ENCODE measurements at regions not wholly inside any gene's neighbourhood (a gene's known extent, or its start where the extent isn't known, plus 50 kb on each side); places are given as distances from the start of the nearest gene placed in this dataset.

DNA sequence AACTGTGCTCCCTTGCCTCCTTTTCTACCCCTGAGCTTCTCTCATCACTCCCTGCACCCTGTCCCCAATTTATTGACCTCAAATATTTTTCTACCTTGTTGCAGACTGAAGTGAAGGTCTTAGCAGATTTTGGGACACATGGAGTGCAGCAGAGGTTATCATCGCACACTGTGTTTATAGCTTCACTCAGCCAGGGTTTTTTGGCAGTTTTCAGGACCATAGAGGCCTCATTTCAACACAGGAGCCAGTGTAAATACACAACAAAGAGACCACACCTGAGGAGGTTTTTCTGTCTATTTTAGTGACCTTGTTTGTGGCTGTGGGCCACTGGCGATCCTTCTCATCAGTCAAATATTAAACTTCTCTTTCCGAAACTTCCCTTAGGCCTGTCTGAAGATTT lies 457.1 kb downstream of the SPRY1 start:
- TF ChIP-seq CTCF (IDR thresholded peaks at IDR 0.05; ENCODE audit: low read length) (no peak), EZH2 (optimal IDR thresholded peaks at IDR 0.05; ENCODE audit: low read depth, low read length) (no peak), EZH2phosphoT487 (IDR thresholded peaks at IDR 0.05; ENCODE audit: low read length) (no peak)
- no peak for DNase-seq
- H3F3A ChIP-seq (ENCODE audit: insufficient read depth, low read length), result no peaks in the 10 kb centered on the region
- no peak overlapping the region for H3K4me3 ChIP-seq (ENCODE audit: low read length)
- H3K4me2 ChIP-seq (ENCODE audit: low read depth, low read length), result no peak overlapping the region
- H3K9me2 ChIP-seq (replicated peaks; ENCODE audit: insufficient read depth, low read length), result no peaks in the 10 kb centered on the region
- no peaks in the 10 kb centered on the region for H3K9me3 ChIP-seq (replicated peaks; ENCODE audit: insufficient read depth, low read length)
- H3K4me1 ChIP-seq (ENCODE audit: low read length), result no peaks in the 10 kb centered on the region
- H2AFZ ChIP-seq (ENCODE audit: low read length), result no peak overlapping the region
- no peaks in the 10 kb centered on the region for H3K79me2 ChIP-seq (ENCODE audit: low read length)
- H3K27ac ChIP-seq (ENCODE audit: low read length), result no peak overlapping the region
- no peaks in the 10 kb centered on the region for H3K27me3 ChIP-seq (replicated peaks; ENCODE audit: insufficient read depth, low read length)
- H3K9ac ChIP-seq (ENCODE audit: low read length), result no peak overlapping the region
- no peaks in the 10 kb centered on the region for H3K36me3 ChIP-seq (replicated peaks; ENCODE audit: insufficient read depth, low read length)
- H4K20me1 ChIP-seq (ENCODE audit: insufficient read depth, low read length), result no peaks in the 10 kb centered on the region

DNA sequence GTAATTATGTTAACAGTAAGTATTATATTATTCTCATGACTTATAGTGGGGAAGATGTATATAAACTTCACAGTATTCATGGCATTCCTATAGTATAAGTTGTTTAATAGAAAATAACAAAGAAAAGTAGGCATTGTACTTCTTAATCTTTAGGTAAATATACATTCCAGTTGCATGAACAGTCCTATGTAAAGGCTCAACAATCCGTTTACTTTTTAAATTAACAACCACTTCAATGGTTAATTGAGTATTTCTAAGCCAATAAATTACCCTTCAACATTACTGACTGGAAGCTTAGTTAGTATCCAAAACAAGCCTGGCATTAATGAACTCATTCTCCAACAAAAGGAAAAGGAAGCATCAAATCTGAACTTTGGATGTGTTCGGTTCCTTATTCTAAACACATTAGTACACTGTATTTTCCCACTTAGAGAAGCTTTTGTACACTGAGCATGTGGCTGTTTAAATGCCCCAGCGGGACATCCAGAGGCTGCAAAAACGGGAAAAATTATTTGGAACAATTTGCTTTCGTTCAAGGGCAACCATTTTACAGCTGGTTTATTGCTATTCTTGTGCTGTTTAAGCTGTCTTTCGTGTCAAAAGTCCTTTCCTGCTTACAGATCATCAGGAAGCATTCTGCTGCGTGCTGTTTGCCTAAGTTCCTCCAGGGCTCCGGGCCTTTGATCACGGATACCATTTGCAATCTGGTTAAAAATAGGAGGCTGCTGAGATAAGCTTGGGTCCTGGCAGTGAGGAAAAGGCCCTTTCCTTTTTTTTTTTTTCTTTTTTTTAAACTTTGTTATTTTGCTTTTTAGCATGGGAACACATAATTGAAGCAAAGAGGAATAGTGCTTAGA lies 460.3 kb downstream of the SPRY1 start:
- no peak overlapping the region for H3K4me3 ChIP-seq (ENCODE audit: low read length)
- TF ChIP-seq EZH2 (optimal IDR thresholded peaks at IDR 0.05; ENCODE audit: low read depth, low read length), result no peak
- no peak for TF ChIP-seq CTCF (IDR thresholded peaks at IDR 0.05; ENCODE audit: low read length)
- TF ChIP-seq EZH2phosphoT487 (IDR thresholded peaks at IDR 0.05; ENCODE audit: low read length), result no peak
- H2AFZ ChIP-seq (ENCODE audit: low read length), result no peak overlapping the region
- no peak overlapping the region for H3K4me2 ChIP-seq (ENCODE audit: low read depth, low read length)
- no peak for DNase-seq
- H3K36me3 ChIP-seq (replicated peaks; ENCODE audit: insufficient read depth, low read length), result no peaks in the 10 kb centered on the region
- H3K27ac ChIP-seq (ENCODE audit: low read length), result no peak overlapping the region
- H4K20me1 ChIP-seq (ENCODE audit: insufficient read depth, low read length), result no peaks in the 10 kb centered on the region
- no peaks in the 10 kb centered on the region for H3K9me3 ChIP-seq (replicated peaks; ENCODE audit: insufficient read depth, low read length)
- H3F3A ChIP-seq (ENCODE audit: insufficient read depth, low read length), result no peaks in the 10 kb centered on the region
- H3K27me3 ChIP-seq (replicated peaks; ENCODE audit: insufficient read depth, low read length), result no peaks in the 10 kb centered on the region
- H3K4me1 ChIP-seq (ENCODE audit: low read length), result peaks cover 11% of the 10 kb centered on the region
- H3K79me2 ChIP-seq (ENCODE audit: low read length), result no peaks in the 10 kb centered on the region
- H3K9ac ChIP-seq (ENCODE audit: low read length), result no peak overlapping the region
- no peaks in the 10 kb centered on the region for H3K9me2 ChIP-seq (replicated peaks; ENCODE audit: insufficient read depth, low read length)

DNA sequence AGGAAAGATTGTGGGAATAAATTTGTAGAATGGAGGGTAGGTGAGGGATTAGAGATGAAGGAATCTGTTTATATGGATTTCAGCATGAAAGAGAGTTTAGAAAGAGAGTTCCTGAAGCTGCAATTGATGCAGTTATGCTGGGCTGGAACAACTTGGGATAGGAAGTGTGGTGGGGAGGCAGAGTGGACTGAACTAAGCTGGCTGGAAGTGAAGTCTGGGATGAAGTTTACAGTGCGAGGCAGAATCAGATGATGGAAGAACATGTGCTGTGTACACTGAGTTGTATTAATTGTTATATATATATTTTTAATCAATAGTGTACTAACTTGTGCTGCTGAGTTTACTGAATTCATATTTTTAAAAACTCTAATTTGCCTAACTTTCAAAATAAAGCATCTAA lies 461.9 kb downstream of the SPRY1 start:
- no peak for TF ChIP-seq CTCF (IDR thresholded peaks at IDR 0.05; ENCODE audit: low read length)
- TF ChIP-seq EZH2 (optimal IDR thresholded peaks at IDR 0.05; ENCODE audit: low read depth, low read length), result no peak
- no peak for TF ChIP-seq EZH2phosphoT487 (IDR thresholded peaks at IDR 0.05; ENCODE audit: low read length)
- H3K27me3 ChIP-seq (replicated peaks; ENCODE audit: insufficient read depth, low read length), result no peaks in the 10 kb centered on the region
- peaks cover 11% of the 10 kb centered on the region for H3K4me1 ChIP-seq (ENCODE audit: low read length)
- H3K27ac ChIP-seq (ENCODE audit: low read length), result no peak overlapping the region
- H4K20me1 ChIP-seq (ENCODE audit: insufficient read depth, low read length), result no peaks in the 10 kb centered on the region
- no peak overlapping the region for H3K4me3 ChIP-seq (ENCODE audit: low read length)
- H3K9ac ChIP-seq (ENCODE audit: low read length), result no peak overlapping the region
- no peaks in the 10 kb centered on the region for H3K36me3 ChIP-seq (replicated peaks; ENCODE audit: insufficient read depth, low read length)
- H3K4me2 ChIP-seq (ENCODE audit: low read depth, low read length), result no peak overlapping the region
- H3K79me2 ChIP-seq (ENCODE audit: low read length), result no peaks in the 10 kb centered on the region
- H3K9me3 ChIP-seq (replicated peaks; ENCODE audit: insufficient read depth, low read length), result no peaks in the 10 kb centered on the region
- no peaks in the 10 kb centered on the region for H3K9me2 ChIP-seq (replicated peaks; ENCODE audit: insufficient read depth, low read length)
- DNase-seq, result no peak
- H3F3A ChIP-seq (ENCODE audit: insufficient read depth, low read length), result no peaks in the 10 kb centered on the region
- no peak overlapping the region for H2AFZ ChIP-seq (ENCODE audit: low read length)

All from MM.1S (cell line).